HG03469 (cell line): ENCODE measurements at regions not wholly inside any gene's neighbourhood (a gene's known extent, or its start where the extent isn't known, plus 50 kb on each side); places are given as distances from the start of the nearest gene placed in this dataset.

ENCODE experiments used
- ATAC-seq: cut with Tn5 transposase; IDR thresholded peaks from one replicate; pipeline ENCODE4 v1.9.1; 2021; ENCODE audit warnings: mild to moderate bottlenecking, moderate library complexity, moderate number of reproducible peaks; ENCODE audit not compliant: unreplicated experiment

GRCh38 chr2:516944-517343, 160.3 kb downstream of the TMEM18 start:
- no peak for ATAC-seq

- no peak for ATAC-seq
Measured at GRCh38 chr2:516131-516530, 161.1 kb downstream of the TMEM18 start.

GRCh38 chr2:515441-516127, 161.6 kb downstream of the TMEM18 start:
- no peak for ATAC-seq

GRCh38 chr2:513981-514706, 163.1 kb downstream of the TMEM18 start:
- no peak for ATAC-seq

GRCh38 chr2:510839-511238, 166.4 kb downstream of the TMEM18 start:
- no peak for ATAC-seq

GRCh38 chr2:509888-510287, 167.3 kb downstream of the TMEM18 start:
- no peak for ATAC-seq

GRCh38 chr2:508121-508520, 169.1 kb downstream of the TMEM18 start:
- ATAC-seq, result no peak

GRCh38 chr2:506866-507265, 170.3 kb downstream of the TMEM18 start:
- ATAC-seq, result no peak

GRCh38 chr2:506451-506850, 170.8 kb downstream of the TMEM18 start:
- no peak for ATAC-seq

- ATAC-seq, result no peak
Measured at GRCh38 chr2:505941-506340, 171.3 kb downstream of the TMEM18 start.

GRCh38 chr2:503288-503999, 173.8 kb downstream of the TMEM18 start:
- ATAC-seq, result no peak

- ATAC-seq, result no peak
Measured at GRCh38 chr2:502831-503230, 174.4 kb downstream of the TMEM18 start.

GRCh38 chr2:501667-502066, 175.5 kb downstream of the TMEM18 start:
- no peak for ATAC-seq

- no peak for ATAC-seq
Measured at GRCh38 chr2:501130-501529, 176.1 kb downstream of the TMEM18 start.

GRCh38 chr2:499726-500125, 177.5 kb downstream of the TMEM18 start:
- ATAC-seq, result no peak

- ATAC-seq, result no peak
Measured at GRCh38 chr2:498493-499178, 178.6 kb downstream of the TMEM18 start.

- no peak for ATAC-seq
Measured at GRCh38 chr2:497770-498492, 179.3 kb downstream of the TMEM18 start.

GRCh38 chr2:496729-497128, 180.5 kb downstream of the TMEM18 start:
- no peak for ATAC-seq

- ATAC-seq, result no peak
Measured at GRCh38 chr2:495745-496275, 181.4 kb downstream of the TMEM18 start.

- no peak for ATAC-seq
Measured at GRCh38 chr2:494853-495252, 182.4 kb downstream of the TMEM18 start.
